HG03342 (cell line): ENCODE measurements at regions not wholly inside any gene's neighbourhood (a gene's known extent, or its start where the extent isn't known, plus 50 kb on each side); places are given as distances from the start of the nearest gene placed in this dataset.
"Not testable (repeated sequence)": the region's sequence is repeated elsewhere in the genome, so short reads cannot be mapped to it uniquely, and the experiment has no call there.

Experiments used
- ATAC-seq: cut with Tn5 transposase; IDR thresholded peaks from one replicate; pipeline ENCODE4 v1.9.1; 2021; ENCODE audit warnings: mild to moderate bottlenecking, moderate library complexity; ENCODE audit not compliant: unreplicated experiment

- ATAC-seq, result no peak
Measured at GRCh38 chr13:54660277-54660676, 1631.7 kb downstream of the OLFM4 start.

- no peak for ATAC-seq
Measured at GRCh38 chr13:54676526-54677113, 1648.0 kb downstream of the OLFM4 start.

GRCh38 chr13:54682184-54682583, 1653.6 kb downstream of the OLFM4 start:
- ATAC-seq, result no peak

- ATAC-seq, result no peak
Measured at GRCh38 chr13:54687173-54687572, 1658.6 kb downstream of the OLFM4 start.

- no peak for ATAC-seq
Measured at GRCh38 chr13:54699831-54700230, 1671.2 kb downstream of the OLFM4 start.

GRCh38 chr13:54705738-54706137, 1677.1 kb downstream of the OLFM4 start:
- no peak for ATAC-seq

GRCh38 chr13:54706336-54706735, 1677.7 kb downstream of the OLFM4 start:
- ATAC-seq, result no peak

- no peak for ATAC-seq
Measured at GRCh38 chr13:54709546-54709945, 1680.9 kb downstream of the OLFM4 start.

GRCh38 chr13:54733639-54734038, 1705.0 kb downstream of the OLFM4 start:
- no peak for ATAC-seq

- ATAC-seq, result not testable (repeated sequence)
Measured at GRCh38 chr13:54737211-54737610, 1708.6 kb downstream of the OLFM4 start.

GRCh38 chr13:54742984-54743383, 1714.4 kb downstream of the OLFM4 start:
- no peak for ATAC-seq

GRCh38 chr13:54744747-54745146, 1716.1 kb downstream of the OLFM4 start:
- no peak for ATAC-seq

GRCh38 chr13:54750521-54750920, 1721.9 kb downstream of the OLFM4 start:
- no peak for ATAC-seq

- no peak for ATAC-seq
Measured at GRCh38 chr13:54758795-54759194, 1730.2 kb downstream of the OLFM4 start.

GRCh38 chr13:54768214-54768613, 1739.6 kb downstream of the OLFM4 start:
- ATAC-seq, result no peak

GRCh38 chr13:54775501-54776191, 1747.0 kb downstream of the OLFM4 start:
- no peak for ATAC-seq

- ATAC-seq, result no peak
Measured at GRCh38 chr13:54787754-54788153, 1759.1 kb downstream of the OLFM4 start.

GRCh38 chr13:54799621-54800226, 1771.1 kb downstream of the OLFM4 start:
- no peak for ATAC-seq

GRCh38 chr13:54802226-54802625, 1773.6 kb downstream of the OLFM4 start:
- no peak for ATAC-seq

GRCh38 chr13:54805743-54806142, 1777.1 kb downstream of the OLFM4 start:
- ATAC-seq, result no peak

- ATAC-seq, result not testable (repeated sequence)
Measured at GRCh38 chr13:54821938-54822470, 1793.4 kb downstream of the OLFM4 start.
